Caco-2 (cell line): ENCODE measurements at regions not wholly inside any gene's neighbourhood (a gene's known extent, or its start where the extent isn't known, plus 50 kb on each side); places are given as distances from the start of the nearest gene placed in this dataset.

Source experiments
- BruUV-seq: library from RNA; stranded (reverse); fragments of 400-500 nt; replicated peaks from 2 replicates; lab custom pipeline; 2021; lab: Mats Ljungman, UMichigan
- CTCF ChIA-PET: fragments of 300-600 bp; sonication (Branson Sonifier 250); formaldehyde crosslinking; loops from one replicate; lab custom pipeline; 2022; ENCODE audit warnings: antibody characterized with exemption; lab: Charles Lee
- POLR2A ChIA-PET: fragments of 300-600 bp; sonication (Branson Sonifier 250); formaldehyde crosslinking; loops from one replicate; lab custom pipeline; 2022; ENCODE audit warnings: antibody characterized with exemption; lab: Charles Lee
- DNase-seq, 2 experiments: peaks; one replicate each; pipeline versions ENCODE4 v3.0.0 to v3.0.0-alpha.2; 2020 to 2022
- H3K27me3 ChIP-seq: replicated peaks from 2 replicates; pipeline ENCODE4 v1.6.0; 2011; ENCODE audit warnings: low read length; ENCODE audit not compliant: control insufficient read depth, insufficient read depth
- H3K36me3 ChIP-seq: 2 replicates; pipeline ENCODE4 v1.5.1; 2011; ENCODE audit warnings: low read length; ENCODE audit not compliant: control insufficient read depth, insufficient read depth
- H3K4me1 ChIP-seq: fragments of 250-450 bp; sonication (Bioruptor Pico); 2 replicates; pipeline ENCODE4 v1.5.1; 2020; ENCODE audit warnings: mild to moderate bottlenecking
- H3K4me3 ChIP-seq: 2 replicates; pipeline ENCODE4 v1.5.1; 2011; ENCODE audit warnings: low read depth, mild to moderate bottlenecking, control low read depth, low read length
- H3K9me3 ChIP-seq: fragments of 250-450 bp; sonication (Bioruptor Pico); 2 replicates; pipeline ENCODE4 v1.5.1; 2020; ENCODE audit warnings: mild to moderate bottlenecking, moderate library complexity
- H3K27ac Mint-ChIP-seq: one replicate; pipeline ENCODE4 v1.8.0; 2022; ENCODE audit warnings: mixed read lengths; ENCODE audit not compliant: unreplicated experiment
- H3K27me3 Mint-ChIP-seq: one replicate; pipeline ENCODE4 v1.8.0; 2022; ENCODE audit warnings: mixed read lengths; ENCODE audit not compliant: insufficient read depth, unreplicated experiment
- H3K36me3 Mint-ChIP-seq: one replicate; pipeline ENCODE4 v1.8.0; 2022; ENCODE audit warnings: mild to moderate bottlenecking, mixed read lengths; ENCODE audit not compliant: insufficient read depth, unreplicated experiment
- H3K4me1 Mint-ChIP-seq: one replicate; pipeline ENCODE4 v1.8.0; 2022; ENCODE audit warnings: low read depth, mixed read lengths; ENCODE audit not compliant: unreplicated experiment
- H3K4me3 Mint-ChIP-seq: one replicate; pipeline ENCODE4 v1.8.0; 2022; ENCODE audit warnings: mild to moderate bottlenecking, moderate library complexity, mixed read lengths; ENCODE audit not compliant: unreplicated experiment
- H3K9me3 Mint-ChIP-seq: one replicate; pipeline ENCODE4 v1.8.0; 2022; ENCODE audit warnings: mixed read lengths; ENCODE audit not compliant: unreplicated experiment
- intact Hi-C: fragments of 100-400 bp; cut with micrococcal nuclease; formaldehyde crosslinking; loops from one replicate; pipeline ENCODE4 v1.10.0; 2022; ENCODE audit not compliant: unreplicated experiment
- TF ChIP-seq, protein P1 (sequence below), 2 experiments: fragments of 200-600 bp in 1 of 2; IDR thresholded peaks; 1 replicate in 1 of 2; 2 replicates in 1 of 2; pipeline versions ENCODE4 v1.5.1 to v1.8.0; 2011 to 2022; ENCODE audit warnings: antibody characterized with exemption in 1 of 2, control low read depth in 1 of 2, inconsistent platforms in 1 of 2, low read depth in 1 of 2, low read length in 1 of 2, mild to moderate bottlenecking in 1 of 2, moderate library complexity in 1 of 2; ENCODE audit not compliant: insufficient read depth in 1 of 2, severe bottlenecking in 1 of 2, unreplicated experiment in 1 of 2

DNA sequence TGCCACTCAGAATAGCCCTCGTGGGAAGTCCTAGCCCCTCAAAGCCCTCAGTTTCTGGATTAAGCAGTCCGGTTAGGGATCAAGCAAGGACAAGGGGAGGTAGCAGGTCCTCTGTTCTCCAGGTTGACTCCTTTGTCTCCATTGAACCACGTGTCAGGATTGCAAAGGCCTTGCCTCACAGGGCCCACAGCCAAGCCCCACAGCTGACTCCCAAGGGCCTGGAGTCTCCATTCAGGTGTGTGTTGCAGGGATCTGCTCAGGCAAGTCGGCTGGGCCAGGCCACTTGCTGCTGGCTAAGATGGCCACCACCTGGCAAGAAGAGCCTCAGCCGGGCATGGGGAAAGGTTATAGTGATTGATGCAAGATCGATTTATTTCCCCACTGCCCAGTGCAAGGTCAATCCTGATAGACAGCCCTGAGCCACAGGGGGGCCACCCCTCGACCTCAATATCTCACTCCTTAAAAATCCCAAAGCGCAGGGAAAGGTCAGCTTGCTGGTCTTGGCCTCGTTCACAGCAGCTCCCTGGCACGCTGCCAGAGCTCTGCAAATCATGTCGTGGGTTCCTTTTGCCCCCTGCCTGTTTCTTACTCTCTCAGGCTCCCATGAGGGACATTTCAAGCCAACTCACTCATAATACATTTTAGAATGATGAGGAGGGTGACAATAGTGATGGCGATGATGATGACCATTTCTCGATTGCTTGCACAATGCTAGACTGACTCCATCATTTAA, 75.9 kb downstream of the EDN3 start:
- H3K27me3 Mint-ChIP-seq: peaks cover 10% of the 10 kb centered on the region
- CTCF ChIA-PET: no interaction called here

DNA sequence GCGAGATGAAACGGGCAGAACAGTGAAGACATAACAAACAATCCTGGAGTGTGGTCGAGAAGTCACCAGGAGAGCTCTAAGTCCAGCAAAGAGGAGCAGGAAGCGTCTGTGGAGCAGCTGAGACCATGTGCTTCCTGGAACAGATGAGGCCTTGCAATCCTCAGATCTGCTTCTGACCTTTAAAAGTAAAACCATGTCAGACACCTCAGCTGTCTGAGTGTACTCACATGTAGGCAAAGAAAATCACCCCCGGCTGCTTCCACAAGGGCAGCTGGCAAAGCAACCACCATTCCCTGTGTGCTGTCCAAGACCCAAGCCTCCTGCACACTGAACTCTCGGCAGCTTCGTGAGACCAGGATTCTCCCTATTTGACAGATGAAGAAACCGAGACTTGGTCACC, 76.6 kb downstream of the EDN3 start:
- DNase-seq: no peak
- Mint-ChIP-seq H3K4me3 (no peak overlapping the region), H3K36me3 (no peaks in the 10 kb centered on the region), H3K9me3 (no peaks in the 10 kb centered on the region), H3K27me3 (peaks cover 10% of the 10 kb centered on the region), H3K27ac (no peak overlapping the region), H3K4me1 (peaks cover 11% of the 10 kb centered on the region)
- intact Hi-C loops: no loop called here
- Histone ChIP-seq H3K27me3 (no peaks in the 10 kb centered on the region), H3K36me3 (no peaks in the 10 kb centered on the region), H3K9me3 (no peaks in the 10 kb centered on the region), H3K4me1 (no peaks in the 10 kb centered on the region), H3K4me3 (no peak overlapping the region)
- no TSS peak for BruUV-seq
- ChIA-PET POLR2A (no interaction called here), CTCF (no interaction called here)
- TF ChIP-seq, protein P1, sequence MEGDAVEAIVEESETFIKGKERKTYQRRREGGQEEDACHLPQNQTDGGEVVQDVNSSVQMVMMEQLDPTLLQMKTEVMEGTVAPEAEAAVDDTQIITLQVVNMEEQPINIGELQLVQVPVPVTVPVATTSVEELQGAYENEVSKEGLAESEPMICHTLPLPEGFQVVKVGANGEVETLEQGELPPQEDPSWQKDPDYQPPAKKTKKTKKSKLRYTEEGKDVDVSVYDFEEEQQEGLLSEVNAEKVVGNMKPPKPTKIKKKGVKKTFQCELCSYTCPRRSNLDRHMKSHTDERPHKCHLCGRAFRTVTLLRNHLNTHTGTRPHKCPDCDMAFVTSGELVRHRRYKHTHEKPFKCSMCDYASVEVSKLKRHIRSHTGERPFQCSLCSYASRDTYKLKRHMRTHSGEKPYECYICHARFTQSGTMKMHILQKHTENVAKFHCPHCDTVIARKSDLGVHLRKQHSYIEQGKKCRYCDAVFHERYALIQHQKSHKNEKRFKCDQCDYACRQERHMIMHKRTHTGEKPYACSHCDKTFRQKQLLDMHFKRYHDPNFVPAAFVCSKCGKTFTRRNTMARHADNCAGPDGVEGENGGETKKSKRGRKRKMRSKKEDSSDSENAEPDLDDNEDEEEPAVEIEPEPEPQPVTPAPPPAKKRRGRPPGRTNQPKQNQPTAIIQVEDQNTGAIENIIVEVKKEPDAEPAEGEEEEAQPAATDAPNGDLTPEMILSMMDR (IDR thresholded peaks at IDR 0.05; ENCODE audit: insufficient read depth in 1 of 2, low read depth in 1 of 2, low read length in 1 of 2, severe bottlenecking in 1 of 2, unreplicated experiment in 1 of 2): no peak

More for the DNA sequence above, 75.9 kb downstream of the EDN3 start:
- no peaks in the 10 kb centered on the region for H3K27me3 ChIP-seq
- Mint-ChIP-seq H3K4me1 (peaks cover 11% of the 10 kb centered on the region), H3K9me3 (no peaks in the 10 kb centered on the region), H3K27ac (no peak overlapping the region), H3K4me3 (no peak overlapping the region), H3K36me3 (no peaks in the 10 kb centered on the region)
- POLR2A ChIA-PET: no interaction called here
- TF ChIP-seq, protein P1 (IDR thresholded peaks at IDR 0.05; ENCODE audit: insufficient read depth in 1 of 2, low read depth in 1 of 2, low read length in 1 of 2, severe bottlenecking in 1 of 2, unreplicated experiment in 1 of 2): no peak
- no peak for DNase-seq
- H3K4me3 ChIP-seq: no peak overlapping the region
- no peaks in the 10 kb centered on the region for H3K9me3 ChIP-seq
- no peaks in the 10 kb centered on the region for H3K36me3 ChIP-seq
- no TSS peak for BruUV-seq
- intact Hi-C loops: no loop called here
- H3K4me1 ChIP-seq: no peaks in the 10 kb centered on the region

DNA sequence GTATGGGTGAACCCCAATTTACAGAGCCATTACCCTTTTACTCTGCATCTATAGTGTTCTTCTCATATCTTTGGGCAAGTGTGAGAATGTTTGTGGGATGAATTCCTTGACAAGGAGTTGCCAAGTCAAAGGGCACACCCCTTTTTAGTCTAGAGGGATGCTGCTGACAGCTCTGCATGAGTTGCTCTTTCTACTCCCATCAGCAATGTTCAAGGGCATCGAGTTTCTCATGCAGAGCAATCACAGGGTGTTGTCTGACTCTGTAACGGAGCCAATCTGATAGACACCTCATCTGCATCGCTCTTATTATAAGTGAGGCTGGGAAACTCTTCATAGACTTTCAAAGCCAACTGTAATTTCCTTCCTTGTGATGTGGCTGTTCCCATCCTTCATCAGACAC, 77.4 kb downstream of the EDN3 start:
- H3K27ac Mint-ChIP-seq: no peak overlapping the region
- H3K4me3 ChIP-seq: no peak overlapping the region
- H3K9me3 Mint-ChIP-seq: no peaks in the 10 kb centered on the region
- intact Hi-C loops: no loop called here
- no peaks in the 10 kb centered on the region for H3K4me1 ChIP-seq
- H3K4me3 Mint-ChIP-seq: no peak overlapping the region
- H3K36me3 ChIP-seq: no peaks in the 10 kb centered on the region
- CTCF ChIA-PET: no interaction called here
- H3K27me3 Mint-ChIP-seq: peaks cover 10% of the 10 kb centered on the region
- peaks cover 10% of the 10 kb centered on the region for H3K4me1 Mint-ChIP-seq
- H3K36me3 Mint-ChIP-seq: no peaks in the 10 kb centered on the region
- DNase-seq: no peak
- H3K27me3 ChIP-seq: no peaks in the 10 kb centered on the region
- POLR2A ChIA-PET: no interaction called here
- no peaks in the 10 kb centered on the region for H3K9me3 ChIP-seq
- BruUV-seq: no TSS peak
- TF ChIP-seq, protein P1 (IDR thresholded peaks at IDR 0.05; ENCODE audit: insufficient read depth in 1 of 2, low read depth in 1 of 2, low read length in 1 of 2, severe bottlenecking in 1 of 2, unreplicated experiment in 1 of 2): no peak
